K562 (cell line): ENCODE measurements at regions not wholly inside any gene's neighbourhood (a gene's known extent, or its start where the extent isn't known, plus 50 kb on each side); places are given as distances from the start of the nearest gene placed in this dataset.

Source experiments
- ATAC-seq: fragments of 200-7000 bp; cut with Tn5 transposase; 3 replicates; pipeline ENCODE4 v1.9.1; 2020; ENCODE audit warnings: moderate library complexity
- BruUV-seq: library from RNA; stranded (reverse); fragments of 400-500 nt; replicated peaks from 2 replicates; lab custom pipeline; 2021; lab: Mats Ljungman, UMichigan
- CTCF ChIA-PET: fragments of 300-600 bp; formaldehyde crosslinking; extraction: SDS; loops from one replicate; lab custom pipeline; 2021; ENCODE audit warnings: low intra/inter-chr PET ratio; lab: Yijun Ruan, JAX
- POLR2A ChIA-PET: fragments of 300-600, 350-650 bp; sonication (Branson Sonifier 250); formaldehyde crosslinking; extraction: SDS; loops from one replicate; lab custom pipeline; 2021; ENCODE audit warnings: antibody characterized with exemption, inconsistent platforms; lab: Yijun Ruan, JAX
- DNase-seq, 4 experiments: peaks; one replicate each; pipeline versions ENCODE4 v3.0.0 to v3.0.0-alpha.2; 2011 to 2018; ENCODE audit warnings: low spot score in 3 of 4, mixed read lengths in 3 of 4; ENCODE audit errors: extremely low read depth in 1 of 4
- FAIRE-seq: peaks from 2 replicates; lab custom pipeline; 2011; peaks lifted over from hg19 to GRCh38; lab: Jason Lieb, UNC
- H2AFZ ChIP-seq: 2 replicates; pipeline ENCODE4 v1.6.0; 2011; ENCODE audit warnings: low read depth, low read length, control low read depth, inconsistent platforms
- H3K27ac ChIP-seq: fragments of 200-600 bp; 3 replicates; pipeline ENCODE4 v1.8.0; 2011; ENCODE audit warnings: low read depth, mild to moderate bottlenecking, control low read depth, inconsistent platforms, low read length, moderate library complexity, mixed read lengths; ENCODE audit errors: extremely low read depth
- H3K27me3 ChIP-seq, 2 experiments: fragments of 300-600 bp in 1 of 2; 2 replicates in 1 of 2; 3 replicates in 1 of 2; pipeline versions ENCODE4 v1.6.0 to v1.8.0; 2011; ENCODE audit warnings: inconsistent platforms in 2 of 2, low read length in 2 of 2, mild to moderate bottlenecking in 1 of 2, mixed read lengths in 1 of 2, moderate library complexity in 1 of 2; ENCODE audit not compliant: control insufficient read depth in 2 of 2, insufficient read depth in 2 of 2
- H3K36me3 ChIP-seq: fragments of 300-600 bp; 3 replicates; pipeline ENCODE4 v1.8.0; 2011; ENCODE audit warnings: mild to moderate bottlenecking, low read length, inconsistent platforms; ENCODE audit not compliant: control insufficient read depth, insufficient read depth
- H3K4me1 ChIP-seq, 2 experiments: fragments of 200-600 bp in 1 of 2; replicated peaks in 1 of 2; 2 replicates in 1 of 2; 3 replicates in 1 of 2; pipeline versions ENCODE4 v1.5.1 to v1.8.0; 2011; ENCODE audit warnings: inconsistent platforms in 2 of 2, low read length in 2 of 2, mild to moderate bottlenecking in 1 of 2, mixed read lengths in 1 of 2, moderate library complexity in 1 of 2; ENCODE audit not compliant: control insufficient read depth in 2 of 2, insufficient read depth in 2 of 2
- H3K4me2 ChIP-seq: 2 replicates; pipeline ENCODE4 v1.6.1; 2011; ENCODE audit warnings: low read length, control low read depth, inconsistent platforms, mixed read lengths; ENCODE audit not compliant: insufficient read depth
- H3K4me3 ChIP-seq: fragments of 200-600 bp; sonication (generic), shearing (Covaris generic); 2 replicates; pipeline ENCODE4 v1.5.1; 2016; ENCODE audit warnings: control low read depth, inconsistent platforms
- H3K79me2 ChIP-seq: fragments of 200-600 bp; 3 replicates; pipeline ENCODE4 v1.8.0; 2011; ENCODE audit warnings: low read length, inconsistent platforms; ENCODE audit not compliant: control insufficient read depth, insufficient read depth
- H3K9ac ChIP-seq, 2 experiments: 2 replicates each; pipeline versions ENCODE4 v1.6.0 to v1.6.1; 2011; ENCODE audit warnings: low read depth in 2 of 2, low read length in 2 of 2, control low read depth in 1 of 2, inconsistent platforms in 1 of 2, mild to moderate bottlenecking in 1 of 2, mixed read lengths in 1 of 2; ENCODE audit not compliant: insufficient read depth in 1 of 2
- H3K9me1 ChIP-seq: one replicate; pipeline ENCODE4 v1.6.0; 2011; ENCODE audit warnings: inconsistent platforms, mild to moderate bottlenecking, low read length, moderate library complexity; ENCODE audit not compliant: control insufficient read depth, insufficient read depth
- H3K9me3 ChIP-seq: replicated peaks from 2 replicates; pipeline ENCODE4 v1.5.1; 2011; ENCODE audit warnings: low read depth, low read length, inconsistent platforms; ENCODE audit not compliant: control insufficient read depth, insufficient read depth
- H4K20me1 ChIP-seq: replicated peaks from 2 replicates; pipeline ENCODE4 v1.6.1; 2011; ENCODE audit warnings: low read length, inconsistent platforms, mixed read lengths; ENCODE audit not compliant: control insufficient read depth, insufficient read depth
- BACH1 ChIP-seq: fragments of 200-800 bp; sonication (Bioruptor generic); IDR thresholded peaks from 2 replicates; pipeline ENCODE4 v1.6.1; 2016; ENCODE audit warnings: missing genetic modification characterization, missing compliant biosample characterization
- CREB1 ChIP-seq, 2 experiments: sonication (generic) in 1 of 2; formaldehyde crosslinking in 1 of 2; IDR thresholded peaks; 2 replicates each; pipeline versions ENCODE4 v1.6.1 to v1.8.0; 2012 to 2022; ENCODE audit warnings: inconsistent platforms in 1 of 2, mild to moderate bottlenecking in 1 of 2, missing genetic modification reagents in 1 of 2, moderate library complexity in 1 of 2
- E2F6 ChIP-seq, 2 experiments: IDR thresholded peaks; 2 replicates each; pipeline ENCODE4 v1.6.1; 2011; ENCODE audit warnings: borderline replicate concordance in 1 of 2, control low read depth in 1 of 2, low read depth in 1 of 2, low read length in 1 of 2, mild to moderate bottlenecking in 1 of 2, mixed read lengths in 1 of 2, moderate library complexity in 1 of 2; ENCODE audit not compliant: insufficient read depth in 1 of 2, insufficient read length in 1 of 2, poor library complexity in 1 of 2, severe bottlenecking in 1 of 2; ENCODE audit errors: extremely low read depth in 1 of 2
- GTF2A2 ChIP-seq: IDR thresholded peaks from 2 replicates; pipeline ENCODE4 v1.6.1; 2016; ENCODE audit warnings: mild to moderate bottlenecking, missing genetic modification characterization, missing compliant biosample characterization
- MAFK ChIP-seq: IDR thresholded peaks from 2 replicates; pipeline ENCODE4 v1.6.1; 2011; ENCODE audit warnings: low read length, improper control_type of control experiment
- NCOA6 ChIP-seq: fragments of 450-650 bp; IDR thresholded peaks from 2 replicates; pipeline ENCODE4 v1.6.1; 2017; ENCODE audit warnings: mild to moderate bottlenecking
- NFIC ChIP-seq: fragments of 450-650 bp; IDR thresholded peaks from 2 replicates; pipeline ENCODE4 v1.6.1; 2017; ENCODE audit warnings: mild to moderate bottlenecking, inconsistent platforms
- ZNF561 ChIP-seq: fragments of 450-650 bp; formaldehyde crosslinking; conservative IDR thresholded peaks from 2 replicates; pipeline ENCODE4 v1.4.0; 2020; ENCODE audit warnings: mild to moderate bottlenecking, moderate library complexity
- ZSCAN29 ChIP-seq: fragments of 450-650 bp; IDR thresholded peaks from 2 replicates; pipeline ENCODE4 v1.6.1; 2017
- WGBS: fragments of 100-300 bp; shearing (Covaris generic); methylation state at CpG from one replicate; pipeline ENCODE4 v1.1.6; 2016; ENCODE audit warnings: low coverage, mixed read lengths; ENCODE audit not compliant: insufficient coverage; ENCODE audit errors: missing lambda C conversion rate; 5-methylcytosine and 5-hydroxymethylcytosine counted together
- in situ Hi-C: fragments of 300-500 bp; cut with MboI; formaldehyde crosslinking; loops from 4 replicates; pipeline ENCODE4 v1.15.0; 2018; ENCODE audit warnings: inconsistent platforms, mixed read lengths
- intact Hi-C: fragments of 100-400 bp; cut with micrococcal nuclease; formaldehyde crosslinking; loops from 2 replicates; pipeline ENCODE4 v1.14.2; 2022
- TF ChIP-seq, protein P1 (sequence below): fragments of 450-650 bp; IDR thresholded peaks from 2 replicates; pipeline ENCODE4 v1.6.1; 2018; ENCODE audit not compliant: partially characterized antibody
- TF ChIP-seq, protein P2 (sequence below): fragments of 200-800 bp; sonication (Bioruptor generic); IDR thresholded peaks from 2 replicates; pipeline ENCODE4 v1.6.1; 2016; ENCODE audit warnings: missing genetic modification characterization, missing compliant biosample characterization

DNA sequence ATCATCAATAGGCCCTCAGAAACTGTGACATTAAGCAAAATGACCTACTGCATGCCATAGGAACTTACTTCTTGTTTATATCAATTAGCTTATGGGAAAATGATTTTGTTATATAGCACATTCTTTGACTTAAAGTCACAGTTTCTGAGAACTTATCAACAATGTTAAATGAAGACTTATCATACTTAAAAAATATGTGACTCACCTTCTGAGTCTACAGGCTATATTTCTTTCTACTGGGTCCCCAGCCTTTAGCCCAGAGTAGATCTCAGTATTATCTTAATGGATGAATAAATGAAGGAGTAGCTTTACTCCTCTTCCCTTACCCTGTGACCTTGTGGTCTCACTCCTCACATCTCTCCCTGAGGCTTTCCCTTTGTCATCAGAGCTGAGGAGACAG, 180.2 kb downstream of the MAFB start (continued):
- TF ChIP-seq, protein P1, sequence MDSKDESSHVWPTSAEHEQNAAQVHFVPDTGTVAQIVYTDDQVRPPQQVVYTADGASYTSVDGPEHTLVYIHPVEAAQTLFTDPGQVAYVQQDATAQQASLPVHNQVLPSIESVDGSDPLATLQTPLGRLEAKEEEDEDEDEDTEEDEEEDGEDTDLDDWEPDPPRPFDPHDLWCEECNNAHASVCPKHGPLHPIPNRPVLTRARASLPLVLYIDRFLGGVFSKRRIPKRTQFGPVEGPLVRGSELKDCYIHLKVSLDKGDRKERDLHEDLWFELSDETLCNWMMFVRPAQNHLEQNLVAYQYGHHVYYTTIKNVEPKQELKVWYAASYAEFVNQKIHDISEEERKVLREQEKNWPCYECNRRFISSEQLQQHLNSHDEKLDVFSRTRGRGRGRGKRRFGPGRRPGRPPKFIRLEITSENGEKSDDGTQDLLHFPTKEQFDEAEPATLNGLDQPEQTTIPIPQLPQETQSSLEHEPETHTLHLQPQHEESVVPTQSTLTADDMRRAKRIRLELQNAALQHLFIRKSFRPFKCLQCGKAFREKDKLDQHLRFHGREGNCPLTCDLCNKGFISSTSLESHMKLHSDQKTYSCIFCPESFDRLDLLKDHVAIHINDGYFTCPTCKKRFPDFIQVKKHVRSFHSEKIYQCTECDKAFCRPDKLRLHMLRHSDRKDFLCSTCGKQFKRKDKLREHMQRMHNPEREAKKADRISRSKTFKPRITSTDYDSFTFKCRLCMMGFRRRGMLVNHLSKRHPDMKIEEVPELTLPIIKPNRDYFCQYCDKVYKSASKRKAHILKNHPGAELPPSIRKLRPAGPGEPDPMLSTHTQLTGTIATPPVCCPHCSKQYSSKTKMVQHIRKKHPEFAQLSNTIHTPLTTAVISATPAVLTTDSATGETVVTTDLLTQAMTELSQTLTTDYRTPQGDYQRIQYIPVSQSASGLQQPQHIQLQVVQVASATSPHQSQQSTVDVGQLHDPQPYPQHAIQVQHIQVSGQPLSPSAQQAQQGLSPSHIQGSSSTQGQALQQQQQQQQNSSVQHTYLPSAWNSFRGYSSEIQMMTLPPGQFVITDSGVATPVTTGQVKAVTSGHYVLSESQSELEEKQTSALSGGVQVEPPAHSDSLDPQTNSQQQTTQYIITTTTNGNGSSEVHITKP, result no peak

GRCh38 chr20:40506537-40506939, 182.5 kb downstream of the MAFB start:
- in situ Hi-C loops (no loop called here), intact Hi-C loops (no loop called here)
- no TSS peak for BruUV-seq
- ATAC-seq (no peak; the same call in 2 of the 3 replicates), DNase-seq (peak in 3 of 4 experiments; percentile 7 to 35 (median 8)), FAIRE-seq (no peak)
- no peak overlapping the region for H2AFZ ChIP-seq
- ChIA-PET CTCF (no interaction called here), POLR2A (interaction anchor here (1.0 kb wide), 1 partner anchor 32 kb away, joined by 3 read pairs; no protein-coding TSS in a partner anchor)
- H3K27me3 ChIP-seq, result peaks cover 0 to 9% of the 10 kb centered on the region in 2 experiments; a peak in 2 of 5 replicates
- H4K20me1 ChIP-seq, result no peaks in the 10 kb centered on the region
- no peaks in the 10 kb centered on the region for H3K36me3 ChIP-seq
- no peak overlapping the region for H3K4me3 ChIP-seq
- no peak overlapping the region for H3K9ac ChIP-seq
- H3K4me2 ChIP-seq, result no peak overlapping the region
- H3K79me2 ChIP-seq, result no peaks in the 10 kb centered on the region
- 4% methylated on average over 9 of the region's 9 CpGs for WGBS
- H3K4me1 ChIP-seq, result peaks cover 0 to 4% of the 10 kb centered on the region in 2 experiments; a peak in 2 of 5 replicates
- no peaks in the 10 kb centered on the region for H3K9me1 ChIP-seq
- H3K9me3 ChIP-seq, result no peaks in the 10 kb centered on the region
- H3K27ac ChIP-seq, result no peak overlapping the region
- TF ChIP-seq, protein P2, sequence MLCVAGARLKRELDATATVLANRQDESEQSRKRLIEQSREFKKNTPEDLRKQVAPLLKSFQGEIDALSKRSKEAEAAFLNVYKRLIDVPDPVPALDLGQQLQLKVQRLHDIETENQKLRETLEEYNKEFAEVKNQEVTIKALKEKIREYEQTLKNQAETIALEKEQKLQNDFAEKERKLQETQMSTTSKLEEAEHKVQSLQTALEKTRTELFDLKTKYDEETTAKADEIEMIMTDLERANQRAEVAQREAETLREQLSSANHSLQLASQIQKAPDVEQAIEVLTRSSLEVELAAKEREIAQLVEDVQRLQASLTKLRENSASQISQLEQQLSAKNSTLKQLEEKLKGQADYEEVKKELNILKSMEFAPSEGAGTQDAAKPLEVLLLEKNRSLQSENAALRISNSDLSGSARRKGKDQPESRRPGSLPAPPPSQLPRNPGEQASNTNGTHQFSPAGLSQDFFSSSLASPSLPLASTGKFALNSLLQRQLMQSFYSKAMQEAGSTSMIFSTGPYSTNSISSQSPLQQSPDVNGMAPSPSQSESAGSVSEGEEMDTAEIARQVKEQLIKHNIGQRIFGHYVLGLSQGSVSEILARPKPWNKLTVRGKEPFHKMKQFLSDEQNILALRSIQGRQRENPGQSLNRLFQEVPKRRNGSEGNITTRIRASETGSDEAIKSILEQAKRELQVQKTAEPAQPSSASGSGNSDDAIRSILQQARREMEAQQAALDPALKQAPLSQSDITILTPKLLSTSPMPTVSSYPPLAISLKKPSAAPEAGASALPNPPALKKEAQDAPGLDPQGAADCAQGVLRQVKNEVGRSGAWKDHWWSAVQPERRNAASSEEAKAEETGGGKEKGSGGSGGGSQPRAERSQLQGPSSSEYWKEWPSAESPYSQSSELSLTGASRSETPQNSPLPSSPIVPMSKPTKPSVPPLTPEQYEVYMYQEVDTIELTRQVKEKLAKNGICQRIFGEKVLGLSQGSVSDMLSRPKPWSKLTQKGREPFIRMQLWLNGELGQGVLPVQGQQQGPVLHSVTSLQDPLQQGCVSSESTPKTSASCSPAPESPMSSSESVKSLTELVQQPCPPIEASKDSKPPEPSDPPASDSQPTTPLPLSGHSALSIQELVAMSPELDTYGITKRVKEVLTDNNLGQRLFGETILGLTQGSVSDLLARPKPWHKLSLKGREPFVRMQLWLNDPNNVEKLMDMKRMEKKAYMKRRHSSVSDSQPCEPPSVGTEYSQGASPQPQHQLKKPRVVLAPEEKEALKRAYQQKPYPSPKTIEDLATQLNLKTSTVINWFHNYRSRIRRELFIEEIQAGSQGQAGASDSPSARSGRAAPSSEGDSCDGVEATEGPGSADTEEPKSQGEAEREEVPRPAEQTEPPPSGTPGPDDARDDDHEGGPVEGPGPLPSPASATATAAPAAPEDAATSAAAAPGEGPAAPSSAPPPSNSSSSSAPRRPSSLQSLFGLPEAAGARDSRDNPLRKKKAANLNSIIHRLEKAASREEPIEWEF (CRISPR knock-in tag), result no peak
- TF ChIP-seq NCOA6, result no peak
- TF ChIP-seq ZNF561 (CRISPR knock-in tag), result no peak
- no peak for TF ChIP-seq CREB1 (IDR thresholded peaks at IDR 0.05)
- TF ChIP-seq CREB1 (CRISPR knock-in tag; IDR thresholded peaks at IDR 0.05), result no peak
- no peak for TF ChIP-seq NFIC
- TF ChIP-seq ZSCAN29, result no peak
- TF ChIP-seq GTF2A2 (tag), result no peak
- TF ChIP-seq E2F6 (IDR thresholded peaks at IDR 0.05; ENCODE audit: borderline replicate concordance in 1 of 2, extremely low read depth in 1 of 2, insufficient read depth in 1 of 2, insufficient read length in 1 of 2, low read depth in 1 of 2, low read length in 1 of 2, poor library complexity in 1 of 2, severe bottlenecking in 1 of 2), result peak in 1 of 2 experiments; percentile 75
- no peak for TF ChIP-seq BACH1 (tag)
- TF ChIP-seq MAFK, result no peak
